Ishikawa (cell line): ENCODE measurements at regions not wholly inside any gene's neighbourhood (a gene's known extent, or its start where the extent isn't known, plus 50 kb on each side); places are given as distances from the start of the nearest gene placed in this dataset.

ENCODE experiments used
- CEBPB ChIP-seq: IDR thresholded peaks from 2 replicates; pipeline ENCODE4 v1.6.1; 2012
- CREB1 ChIP-seq: IDR thresholded peaks from 2 replicates; pipeline ENCODE4 v1.6.1; 2012; ENCODE audit warnings: low read depth
- EGR1 ChIP-seq: IDR thresholded peaks from 2 replicates; pipeline ENCODE4 v1.6.1; 2012
- EP300 ChIP-seq: IDR thresholded peaks from 2 replicates; pipeline ENCODE4 v1.6.1; 2012; ENCODE audit warnings: borderline replicate concordance
- FOXM1 ChIP-seq: IDR thresholded peaks from 2 replicates; pipeline ENCODE4 v1.6.1; 2012; ENCODE audit warnings: low read depth, borderline replicate concordance
- MAX ChIP-seq: IDR thresholded peaks from 2 replicates; pipeline ENCODE4 v1.6.1; 2012
- NFIC ChIP-seq: IDR thresholded peaks from 2 replicates; pipeline ENCODE4 v1.6.1; 2012
- RAD21 ChIP-seq: IDR thresholded peaks from 2 replicates; pipeline ENCODE4 v1.6.1; 2012; ENCODE audit warnings: low read depth
- REST ChIP-seq: IDR thresholded peaks from 2 replicates; pipeline ENCODE4 v1.6.1; 2012; ENCODE audit warnings: low read depth, mild to moderate bottlenecking
- TAF1 ChIP-seq: IDR thresholded peaks from 2 replicates; pipeline ENCODE4 v1.6.1; 2012; ENCODE audit warnings: low read depth, mild to moderate bottlenecking
- TEAD4 ChIP-seq: IDR thresholded peaks from 2 replicates; pipeline ENCODE4 v1.6.1; 2012
- USF1 ChIP-seq: IDR thresholded peaks from 2 replicates; pipeline ENCODE4 v1.6.1; 2012
- YY1 ChIP-seq: IDR thresholded peaks from 2 replicates; pipeline ENCODE4 v1.6.1; 2012; ENCODE audit warnings: low read depth
- ZBTB7A ChIP-seq: IDR thresholded peaks from 2 replicates; pipeline ENCODE4 v1.6.1; 2012; ENCODE audit warnings: low read depth

- TF ChIP-seq EP300 (no peak), MAX (no peak), USF1 (no peak), YY1 (no peak), REST (no peak), TEAD4 (no peak), CEBPB (no peak), RAD21 (no peak), FOXM1 (no peak), TAF1 (no peak), EGR1 (no peak), NFIC (no peak), CREB1 (no peak), ZBTB7A (no peak)
Observed at GRCh38 chr2:172361360-172361759, 66.0 kb upstream of the ITGA6 start.
